ENCODE measurements at regions not wholly inside any gene's neighbourhood (a gene's known extent, or its start where the extent isn't known, plus 50 kb on each side); places are given as distances from the start of the nearest gene placed in this dataset.

DNA sequence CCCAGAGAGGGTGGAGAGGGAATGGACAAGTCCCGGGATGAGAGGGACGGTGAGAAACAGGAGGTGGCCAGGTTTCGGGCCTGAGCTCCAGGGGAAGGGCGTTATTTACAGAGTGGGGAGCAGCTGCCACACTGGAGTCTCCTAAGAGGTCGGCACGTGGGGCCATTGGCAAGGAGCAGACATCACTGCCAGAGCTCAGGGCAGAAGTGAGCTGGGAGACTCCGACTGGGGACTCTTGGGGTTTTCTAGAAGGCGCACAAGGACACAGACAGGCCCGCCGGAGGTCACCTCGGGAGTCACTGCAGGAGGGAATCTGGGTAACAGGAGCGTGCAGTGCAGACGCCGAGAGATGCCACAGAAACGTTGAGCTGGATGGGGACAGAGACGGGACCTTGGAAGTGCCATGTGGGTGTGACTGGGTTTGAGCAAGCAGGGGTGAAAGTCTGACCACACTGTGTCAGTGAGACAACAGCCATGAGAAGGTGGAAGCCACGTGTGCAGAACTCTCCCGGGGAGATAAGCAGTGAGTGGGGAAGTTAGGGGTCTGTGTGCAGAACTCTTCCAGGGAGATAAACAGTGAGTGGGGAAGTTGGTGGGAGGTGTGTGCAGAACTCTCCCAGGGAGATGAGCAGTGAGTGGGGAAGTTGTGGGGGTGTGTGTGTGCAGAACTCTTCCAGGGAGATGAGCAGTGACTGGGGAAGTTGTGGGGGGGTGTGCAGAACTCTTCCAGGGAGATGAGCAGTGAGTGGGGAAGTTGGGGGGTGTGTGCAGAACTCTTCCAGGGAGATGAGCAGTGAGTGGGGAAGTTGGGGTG lies 187.5 kb downstream of the SHANK2 start:
- H3K4me2 ChIP-seq (ENCODE audit: insufficient read depth, low read length): no peak overlapping the region
- TF ChIP-seq POLR2AphosphoS5 (IDR thresholded peaks at IDR 0.05; ENCODE audit: insufficient read depth, low read depth, low read length): no peak
- no peak for TF ChIP-seq MYC (IDR thresholded peaks at IDR 0.05; ENCODE audit: low read depth, low read length)
- TF ChIP-seq FOS (IDR thresholded peaks at IDR 0.05; ENCODE audit: borderline replicate concordance, insufficient read depth, low read length): no peak
- TF ChIP-seq, protein P1, sequence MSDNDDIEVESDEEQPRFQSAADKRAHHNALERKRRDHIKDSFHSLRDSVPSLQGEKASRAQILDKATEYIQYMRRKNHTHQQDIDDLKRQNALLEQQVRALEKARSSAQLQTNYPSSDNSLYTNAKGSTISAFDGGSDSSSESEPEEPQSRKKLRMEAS (IDR thresholded peaks at IDR 0.05; ENCODE audit: insufficient read depth, insufficient read length): no peak
- TF ChIP-seq EZH2 (IDR thresholded peaks at IDR 0.05; ENCODE audit: borderline replicate concordance, low read depth, low read length, severe bottlenecking): no peak
- TF ChIP-seq, protein P2, sequence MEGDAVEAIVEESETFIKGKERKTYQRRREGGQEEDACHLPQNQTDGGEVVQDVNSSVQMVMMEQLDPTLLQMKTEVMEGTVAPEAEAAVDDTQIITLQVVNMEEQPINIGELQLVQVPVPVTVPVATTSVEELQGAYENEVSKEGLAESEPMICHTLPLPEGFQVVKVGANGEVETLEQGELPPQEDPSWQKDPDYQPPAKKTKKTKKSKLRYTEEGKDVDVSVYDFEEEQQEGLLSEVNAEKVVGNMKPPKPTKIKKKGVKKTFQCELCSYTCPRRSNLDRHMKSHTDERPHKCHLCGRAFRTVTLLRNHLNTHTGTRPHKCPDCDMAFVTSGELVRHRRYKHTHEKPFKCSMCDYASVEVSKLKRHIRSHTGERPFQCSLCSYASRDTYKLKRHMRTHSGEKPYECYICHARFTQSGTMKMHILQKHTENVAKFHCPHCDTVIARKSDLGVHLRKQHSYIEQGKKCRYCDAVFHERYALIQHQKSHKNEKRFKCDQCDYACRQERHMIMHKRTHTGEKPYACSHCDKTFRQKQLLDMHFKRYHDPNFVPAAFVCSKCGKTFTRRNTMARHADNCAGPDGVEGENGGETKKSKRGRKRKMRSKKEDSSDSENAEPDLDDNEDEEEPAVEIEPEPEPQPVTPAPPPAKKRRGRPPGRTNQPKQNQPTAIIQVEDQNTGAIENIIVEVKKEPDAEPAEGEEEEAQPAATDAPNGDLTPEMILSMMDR (IDR thresholded peaks at IDR 0.05; ENCODE audit: extremely low read depth in 1 of 2, insufficient read depth in 1 of 2, low read depth in 1 of 2, low read length in 2 of 2): no peak
- no peak for TF ChIP-seq POLR2A (IDR thresholded peaks at IDR 0.05; ENCODE audit: low read depth, low read length)
- no peak for TF ChIP-seq JUN (IDR thresholded peaks at IDR 0.05; ENCODE audit: borderline replicate concordance, insufficient read depth, insufficient read length, low read depth)
- TF ChIP-seq GATA2 (IDR thresholded peaks at IDR 0.05; ENCODE audit: insufficient read depth, insufficient read length, low read depth, low read length): no peak
- no peak for DNase-seq (ENCODE audit: low read depth, low spot score)
- BruUV-seq (replicated peaks): no TSS peak
- H3K9ac ChIP-seq (replicated peaks; ENCODE audit: extremely low read depth, insufficient read depth, low read length): no peak overlapping the region
- no peaks in the 10 kb centered on the region for H3K9me1 ChIP-seq (replicated peaks; ENCODE audit: control insufficient read depth, extremely low read depth, insufficient read depth, low read length)
- ChIA-PET CTCF (no interaction called here), POLR2A (no interaction called here)
- H4K20me1 ChIP-seq (replicated peaks; ENCODE audit: control insufficient read depth, extremely low read depth, insufficient read depth, low read length): no peaks in the 10 kb centered on the region
- H3K9me3 ChIP-seq (replicated peaks; ENCODE audit: control insufficient read depth, insufficient read depth, low read length): peaks cover 14% of the 10 kb centered on the region
- H3K27me3 ChIP-seq (ENCODE audit: control insufficient read depth in 2 of 2, insufficient read depth in 2 of 2, low read length in 2 of 2): no peaks in the 10 kb centered on the region
- no peaks in the 10 kb centered on the region for H3K79me2 ChIP-seq (ENCODE audit: control insufficient read depth, insufficient read depth, low read length)
- H3K36me3 ChIP-seq (ENCODE audit: control insufficient read depth in 2 of 2, extremely low read depth in 1 of 2, insufficient read depth in 2 of 2, low read length in 2 of 2): no peaks in the 10 kb centered on the region
- H3K4me3 ChIP-seq (replicated peaks in 1 of 3; ENCODE audit: insufficient read depth in 1 of 3, low read depth in 1 of 3, low read length in 3 of 3): no peak overlapping the region
- no peak for FAIRE-seq
- H3K27ac ChIP-seq (ENCODE audit: insufficient read depth, low read depth, low read length): no peak overlapping the region
- no peak overlapping the region for H2AFZ ChIP-seq (ENCODE audit: low read depth, low read length)
- no peaks in the 10 kb centered on the region for H3K4me1 ChIP-seq (ENCODE audit: control insufficient read depth, extremely low read depth, insufficient read depth, low read length)
- dilution Hi-C loops (cut with MboI; ENCODE audit: extremely low pct_ligation_motif_present, low sequenced_read_pairs): no loop called here
- intact Hi-C loops (cut with micrococcal nuclease): no loop called here

Data from endothelial cell of umbilical vein (primary cell).